Liver (tissue), 3 donors: ENCODE measurements at regions not wholly inside any gene's neighbourhood (a gene's known extent, or its start where the extent isn't known, plus 50 kb on each side); places are given as distances from the start of the nearest gene placed in this dataset.

Experiments
- CTCF ChIP-seq: fragments of 150-350 bp; IDR thresholded peaks from 2 replicates; pipeline ENCODE4 v1.5.1; 2017; ENCODE audit warnings: improper control_type of control experiment, low read depth, low read length; ENCODE audit not compliant: missing input control
- EGR1 ChIP-seq, 2 donors: IDR thresholded peaks; 2 replicates each; pipeline ENCODE4 v1.6.1; 2016 to 2018; ENCODE audit warnings: antibody characterized with exemption in 2 of 2, low read depth in 2 of 2
- RAD21 ChIP-seq, 2 donors: IDR thresholded peaks; 2 replicates each; pipeline ENCODE4 v1.6.1; 2016; ENCODE audit warnings: antibody characterized with exemption in 2 of 2, mild to moderate bottlenecking in 2 of 2
- donor health status: healthy.
- donor health status: healthy.

- TF ChIP-seq EGR1 (IDR thresholded peaks at IDR 0.05; ENCODE audit: low read depth in 2 of 2) (no peak), CTCF (no peak), RAD21 (IDR thresholded peaks at IDR 0.05) (no peak)
These were observed 63.7 kb upstream of the CCBE1 start for GRCh38 chr18:59760619-59761600.
